HL-60 (cell line): ENCODE measurements at regions not wholly inside any gene's neighbourhood (a gene's known extent, or its start where the extent isn't known, plus 50 kb on each side); places are given as distances from the start of the nearest gene placed in this dataset.

Experiments used
- DNase-seq, 2 experiments: peaks; one replicate each; pipeline ENCODE4 v3.0.0-alpha.2; 2010 to 2020; ENCODE audit warnings: low read depth in 1 of 2, low spot score in 1 of 2
- H3K27ac ChIP-seq: fragments of 250-450 bp; sonication (Bioruptor Pico); replicated peaks from 2 replicates; pipeline ENCODE4 v1.5.1; 2020; ENCODE audit warnings: mild to moderate bottlenecking, moderate library complexity
- H3K27me3 ChIP-seq: fragments of 250-450 bp; sonication (Bioruptor Pico); 2 replicates; pipeline ENCODE4 v1.5.1; 2021; ENCODE audit warnings: mild to moderate bottlenecking, moderate library complexity; ENCODE audit not compliant: insufficient read depth, poor library complexity, severe bottlenecking
- H3K4me3 ChIP-seq: replicated peaks from 2 replicates; pipeline ENCODE4 v1.5.1; 2011; ENCODE audit warnings: mild to moderate bottlenecking, control low read depth, low read length; ENCODE audit not compliant: insufficient read depth
- CTCF ChIP-seq: IDR thresholded peaks from one replicate; pipeline ENCODE4 v1.5.1; 2011; ENCODE audit warnings: low read length, control low read depth, inconsistent platforms; ENCODE audit not compliant: insufficient read depth
- GABPA ChIP-seq: IDR thresholded peaks from 2 replicates; pipeline ENCODE4 v1.6.1; 2012; ENCODE audit warnings: low read depth
- POLR2AphosphoS5 ChIP-seq: IDR thresholded peaks from 2 replicates; pipeline ENCODE4 v1.6.1; 2012; ENCODE audit warnings: low read depth
- REST ChIP-seq: IDR thresholded peaks from 2 replicates; pipeline ENCODE4 v1.6.1; 2012; ENCODE audit warnings: low read depth; ENCODE audit not compliant: insufficient replicate concordance
- SPI1 ChIP-seq: IDR thresholded peaks from 2 replicates; pipeline ENCODE4 v1.6.1; 2012; ENCODE audit warnings: low read depth, mild to moderate bottlenecking, borderline replicate concordance

- no peak for DNase-seq
- no peak overlapping the region for H3K27ac ChIP-seq
- H3K4me3 ChIP-seq = no peak overlapping the region
- TF ChIP-seq POLR2AphosphoS5 (no peak), REST (no peak), GABPA (no peak), CTCF (no peak), SPI1 (no peak)
- H3K27me3 ChIP-seq = no peaks in the 10 kb centered on the region
Measured at GRCh38 chr7:49150486-49150885, 226.1 kb downstream of the CDC14C start.

- Histone ChIP-seq H3K27ac (no peak overlapping the region), H3K4me3 (no peak overlapping the region), H3K27me3 (no peaks in the 10 kb centered on the region)
- no peak for TF ChIP-seq CTCF
- no peak for TF ChIP-seq REST
- no peak for TF ChIP-seq SPI1
- no peak for TF ChIP-seq POLR2AphosphoS5
- no peak for DNase-seq
Measured at GRCh38 chr7:49151146-49151545, 226.8 kb downstream of the CDC14C start.

GRCh38 chr7:49158321-49158720, 234.0 kb downstream of the CDC14C start:
- TF ChIP-seq SPI1 (no peak), CTCF (no peak), REST (no peak), POLR2AphosphoS5 (no peak), GABPA (no peak)
- DNase-seq = no peak
- Histone ChIP-seq H3K4me3 (no peak overlapping the region), H3K27me3 (no peaks in the 10 kb centered on the region), H3K27ac (no peak overlapping the region)
